ENCODE measurements at regions not wholly inside any gene's neighbourhood (a gene's known extent, or its start where the extent isn't known, plus 50 kb on each side); places are given as distances from the start of the nearest gene placed in this dataset.

DNA sequence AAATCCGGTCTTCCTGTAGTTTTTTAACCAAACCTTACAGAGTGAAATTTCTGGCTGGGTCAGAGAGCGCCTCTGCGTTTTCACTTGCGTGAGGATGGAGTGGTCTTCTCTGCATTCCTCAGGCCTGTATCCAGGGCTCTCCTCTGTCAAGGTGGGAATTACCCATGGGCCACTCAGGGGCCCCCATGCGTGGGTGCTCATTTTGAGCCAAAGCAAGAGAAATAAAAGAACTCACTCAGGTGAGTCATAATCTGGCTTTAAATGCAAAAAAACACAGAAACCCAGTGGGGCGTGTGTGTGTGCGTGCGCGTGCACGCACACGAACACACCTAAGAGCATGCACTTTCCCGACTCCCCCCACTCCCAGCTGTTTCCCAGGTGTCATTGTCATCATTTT lies 104.0 kb upstream of the PWP1 start:
- TF ChIP-seq, protein P1, sequence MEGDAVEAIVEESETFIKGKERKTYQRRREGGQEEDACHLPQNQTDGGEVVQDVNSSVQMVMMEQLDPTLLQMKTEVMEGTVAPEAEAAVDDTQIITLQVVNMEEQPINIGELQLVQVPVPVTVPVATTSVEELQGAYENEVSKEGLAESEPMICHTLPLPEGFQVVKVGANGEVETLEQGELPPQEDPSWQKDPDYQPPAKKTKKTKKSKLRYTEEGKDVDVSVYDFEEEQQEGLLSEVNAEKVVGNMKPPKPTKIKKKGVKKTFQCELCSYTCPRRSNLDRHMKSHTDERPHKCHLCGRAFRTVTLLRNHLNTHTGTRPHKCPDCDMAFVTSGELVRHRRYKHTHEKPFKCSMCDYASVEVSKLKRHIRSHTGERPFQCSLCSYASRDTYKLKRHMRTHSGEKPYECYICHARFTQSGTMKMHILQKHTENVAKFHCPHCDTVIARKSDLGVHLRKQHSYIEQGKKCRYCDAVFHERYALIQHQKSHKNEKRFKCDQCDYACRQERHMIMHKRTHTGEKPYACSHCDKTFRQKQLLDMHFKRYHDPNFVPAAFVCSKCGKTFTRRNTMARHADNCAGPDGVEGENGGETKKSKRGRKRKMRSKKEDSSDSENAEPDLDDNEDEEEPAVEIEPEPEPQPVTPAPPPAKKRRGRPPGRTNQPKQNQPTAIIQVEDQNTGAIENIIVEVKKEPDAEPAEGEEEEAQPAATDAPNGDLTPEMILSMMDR (conservative IDR thresholded peaks at IDR 0.05 in 1 of 2, IDR thresholded peaks at IDR 0.05 in 1 of 2; ENCODE audit: low read depth in 1 of 2, low read length in 2 of 2), result no peak
- no peak for TF ChIP-seq EZH2 (IDR thresholded peaks at IDR 0.05; ENCODE audit: low read length, missing control alignments)

All from fibroblast of lung (primary cell).